Caki2 (cell line): ENCODE measurements at regions not wholly inside any gene's neighbourhood (a gene's known extent, or its start where the extent isn't known, plus 50 kb on each side); places are given as distances from the start of the nearest gene placed in this dataset.
A peak's percentile ranks its signal among the peaks of the same experiment; 100 is the strongest.

ENCODE experiments used
- DNase-seq: peaks from one replicate; pipeline ENCODE4 v3.0.0-alpha.2; 2015; ENCODE audit warnings: low read depth
- in situ Hi-C: cut with HindIII; loops from 2 replicates; pipeline ENCODE4 v1.10.0; 2016; ENCODE audit warnings: low sequenced_read_pairs, low pct_unique_long_range_greater_than_20kb, mixed read lengths

GRCh38 chr21:38036016-38036415 is 119.8 kb upstream of the KCNJ6 start:
- in situ Hi-C loops = no loop called here

GRCh38 chr21:38037416-38037815 is 121.2 kb upstream of the KCNJ6 start:
- DNase-seq = no peak
- in situ Hi-C loops = no loop called here

More at GRCh38 chr21:38036016-38036415, 119.8 kb upstream of the KCNJ6 start:
- DNase-seq = no peak

GRCh38 chr21:38039369-38039768 is 123.1 kb upstream of the KCNJ6 start:
- in situ Hi-C loops = no loop called here
- no peak for DNase-seq

- in situ Hi-C loops = no loop called here
- no peak for DNase-seq
Observed at GRCh38 chr21:38039841-38040240, 123.6 kb upstream of the KCNJ6 start.

GRCh38 chr21:38041493-38041892 is 125.2 kb upstream of the KCNJ6 start:
- in situ Hi-C loops = no loop called here
- DNase-seq = no peak

- in situ Hi-C loops = no loop called here
- peak; percentile 61 for DNase-seq
Observed at GRCh38 chr21:38042246-38042645, 126.0 kb upstream of the KCNJ6 start.

GRCh38 chr21:38048167-38048566 is 131.9 kb upstream of the KCNJ6 start:
- in situ Hi-C loops = no loop called here
- DNase-seq = no peak

GRCh38 chr21:38054334-38054733 is 138.1 kb upstream of the KCNJ6 start:
- in situ Hi-C loops = no loop called here
- DNase-seq = no peak

- in situ Hi-C loops = no loop called here
- DNase-seq = no peak
Observed at GRCh38 chr21:38056481-38056880, 140.2 kb upstream of the KCNJ6 start.

GRCh38 chr21:38057626-38058025 is 141.4 kb upstream of the KCNJ6 start:
- DNase-seq = no peak

GRCh38 chr21:38060533-38060932 is 144.3 kb upstream of the KCNJ6 start:
- in situ Hi-C loops = no loop called here
- no peak for DNase-seq

More at GRCh38 chr21:38057626-38058025, 141.4 kb upstream of the KCNJ6 start:
- in situ Hi-C loops = no loop called here

GRCh38 chr21:38067086-38067739 is 151.0 kb upstream of the KCNJ6 start:
- DNase-seq = no peak
- in situ Hi-C loops = no loop called here

GRCh38 chr21:38072489-38072888 is 156.2 kb upstream of the KCNJ6 start:
- no peak for DNase-seq
- in situ Hi-C loops = no loop called here

GRCh38 chr21:38075833-38076587 is 159.8 kb upstream of the KCNJ6 start:
- no peak for DNase-seq
- in situ Hi-C loops = no loop called here

GRCh38 chr21:38077569-38077968 is 161.3 kb upstream of the KCNJ6 start:
- in situ Hi-C loops = no loop called here
- DNase-seq = no peak

- in situ Hi-C loops = no loop called here
- DNase-seq = no peak
Observed at GRCh38 chr21:38080888-38081287, 164.6 kb upstream of the KCNJ6 start.

- in situ Hi-C loops = no loop called here
Observed at GRCh38 chr21:38081708-38082107, 165.5 kb upstream of the KCNJ6 start.

GRCh38 chr21:38082936-38083485 is 166.8 kb upstream of the KCNJ6 start:
- in situ Hi-C loops = no loop called here
- peak; percentile 20 for DNase-seq

More at GRCh38 chr21:38081708-38082107, 165.5 kb upstream of the KCNJ6 start:
- no peak for DNase-seq

GRCh38 chr21:38083535-38083934 is 167.3 kb upstream of the KCNJ6 start:
- no peak for DNase-seq
- in situ Hi-C loops = no loop called here
